HG03139 (cell line): ENCODE measurements at regions not wholly inside any gene's neighbourhood (a gene's known extent, or its start where the extent isn't known, plus 50 kb on each side); places are given as distances from the start of the nearest gene placed in this dataset.
"Not testable (repeated sequence)": the region's sequence is repeated elsewhere in the genome, so short reads cannot be mapped to it uniquely, and the experiment has no call there.

Experiments
- ATAC-seq: cut with Tn5 transposase; IDR thresholded peaks from one replicate; pipeline ENCODE4 v1.9.1; 2021; ENCODE audit not compliant: unreplicated experiment

GRCh38 chr4:149050840-149051239 lies 608.6 kb upstream of the NR3C2 start:
- no peak for ATAC-seq

DNA sequence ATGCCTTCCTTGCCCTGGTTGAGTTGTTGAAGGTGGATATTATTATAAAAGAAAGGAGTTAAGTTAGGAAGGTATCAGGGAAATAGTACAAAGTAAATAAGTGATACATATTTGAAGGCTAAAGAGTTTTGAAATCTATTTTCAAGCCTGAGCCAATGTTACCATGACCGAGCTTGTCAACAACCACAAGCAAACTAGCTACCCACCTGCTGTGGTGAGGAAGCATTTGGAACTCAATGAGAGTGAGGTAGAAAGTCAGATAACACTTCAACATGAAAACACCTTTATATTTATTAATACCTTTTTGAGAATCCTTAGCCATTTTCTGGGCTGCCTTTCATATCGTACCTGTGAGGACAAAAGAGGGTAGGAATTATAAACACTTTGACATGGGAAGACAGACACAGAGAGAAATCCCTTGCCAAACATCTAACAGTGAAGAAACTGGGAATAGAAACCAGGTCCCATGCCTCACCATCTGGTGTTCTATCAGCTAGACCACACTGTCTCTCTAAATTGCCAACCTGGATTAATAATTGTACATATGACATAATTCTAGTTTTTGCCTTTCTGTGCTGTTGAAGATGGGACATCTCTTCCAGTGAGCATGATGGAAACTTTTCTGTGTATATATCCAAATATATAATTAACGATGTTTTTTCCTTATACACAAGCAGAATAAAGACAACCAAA lies 606.4 kb upstream of the NR3C2 start:
- ATAC-seq = no peak

DNA sequence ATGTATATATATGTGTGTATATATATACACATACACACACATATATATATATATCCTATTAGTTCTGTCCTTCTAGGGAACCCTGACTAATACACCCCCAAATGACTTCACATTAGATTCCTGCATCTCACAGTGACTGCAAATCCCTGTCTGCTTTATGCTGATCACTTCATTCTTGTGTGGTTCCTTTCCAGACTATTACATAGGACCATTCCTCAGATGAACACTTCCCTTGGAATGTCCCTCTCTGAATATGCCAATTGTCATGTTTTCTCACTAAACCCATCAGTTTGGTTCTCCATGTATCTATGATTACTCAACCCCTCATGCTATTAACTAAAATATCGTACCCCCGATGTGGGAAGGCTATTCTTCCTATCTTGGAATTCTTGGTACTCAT lies 605.2 kb upstream of the NR3C2 start:
- no peak for ATAC-seq

DNA sequence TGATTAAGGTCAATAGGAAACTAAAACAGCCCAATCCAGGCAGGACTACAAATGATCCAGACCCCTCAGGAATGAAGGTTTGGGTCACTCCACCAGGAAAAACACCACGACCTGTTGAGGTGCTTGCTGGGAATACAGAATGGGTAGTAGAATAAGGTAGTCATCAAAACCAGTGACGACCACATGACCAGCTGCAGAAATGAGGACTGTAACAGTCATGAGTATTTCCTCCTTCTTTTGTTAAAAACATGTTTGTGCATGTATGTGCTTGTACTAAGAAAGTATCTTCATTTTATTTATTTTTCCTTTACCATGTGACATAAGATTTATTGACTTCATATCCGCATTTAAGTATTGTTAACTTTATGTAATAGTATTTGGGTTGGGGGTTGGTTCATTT lies 603.5 kb upstream of the NR3C2 start:
- ATAC-seq = no peak

- ATAC-seq = not testable (repeated sequence)
Observed at GRCh38 chr4:149039786-149040185, 597.6 kb upstream of the NR3C2 start.

DNA sequence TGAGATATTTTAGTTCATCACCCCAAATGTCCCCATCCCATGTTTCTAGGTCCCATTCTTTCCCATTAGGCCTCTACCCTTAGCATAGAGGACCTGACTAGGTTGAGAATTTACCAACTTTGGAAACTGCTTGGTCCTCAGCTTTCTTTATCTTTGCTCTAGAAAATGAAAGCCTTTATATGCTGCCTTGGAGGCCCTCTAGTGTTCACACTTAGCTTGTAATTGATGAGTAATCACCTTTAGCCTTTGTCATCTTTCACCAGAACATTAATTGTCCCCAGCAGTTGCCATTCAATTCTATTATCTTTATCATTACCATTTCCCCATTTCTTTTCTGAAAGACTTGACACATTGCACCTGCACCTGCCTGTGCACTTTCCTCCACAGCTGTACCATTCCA lies 589.2 kb upstream of the NR3C2 start:
- ATAC-seq = no peak

- no peak for ATAC-seq
Observed at GRCh38 chr4:149029056-149029651, 586.9 kb upstream of the NR3C2 start.

GRCh38 chr4:149026696-149027095 lies 584.5 kb upstream of the NR3C2 start:
- ATAC-seq = no peak

DNA sequence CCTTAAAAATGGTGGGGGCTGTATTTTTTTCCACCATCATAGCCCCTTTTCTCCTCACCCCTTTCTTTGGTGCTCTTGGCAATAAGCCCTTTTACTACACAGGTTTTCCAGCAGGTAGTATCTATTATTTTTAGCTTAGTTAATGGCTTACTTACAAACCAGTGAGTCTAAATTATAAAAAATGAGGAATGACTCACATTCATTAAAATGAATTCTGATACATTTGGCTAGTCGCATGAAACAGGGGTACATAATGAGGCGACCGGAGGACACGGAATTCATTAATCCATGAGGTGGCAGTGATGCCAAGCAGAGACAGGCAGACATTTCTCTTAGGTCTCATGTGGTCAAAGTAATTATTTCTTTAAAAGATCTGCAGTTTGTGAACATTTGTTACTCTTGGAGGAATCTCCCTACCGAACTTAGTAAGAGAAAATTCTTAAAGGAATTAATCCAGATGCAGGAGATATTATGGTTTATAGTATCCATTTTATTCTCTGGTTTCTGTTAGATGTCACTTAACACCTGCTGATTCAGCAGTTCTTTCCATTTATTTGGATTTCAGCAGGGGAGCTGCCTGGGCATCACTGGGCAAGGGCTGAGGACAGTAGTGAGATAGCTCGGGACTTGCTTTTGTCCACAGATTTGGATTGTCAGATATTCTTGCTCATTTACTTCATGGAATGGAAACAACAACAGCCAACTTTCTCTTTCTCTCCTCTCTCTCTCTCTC lies 575.0 kb upstream of the NR3C2 start:
- no peak for ATAC-seq

- ATAC-seq = no peak
Observed at GRCh38 chr4:149009223-149009622, 567.0 kb upstream of the NR3C2 start.

DNA sequence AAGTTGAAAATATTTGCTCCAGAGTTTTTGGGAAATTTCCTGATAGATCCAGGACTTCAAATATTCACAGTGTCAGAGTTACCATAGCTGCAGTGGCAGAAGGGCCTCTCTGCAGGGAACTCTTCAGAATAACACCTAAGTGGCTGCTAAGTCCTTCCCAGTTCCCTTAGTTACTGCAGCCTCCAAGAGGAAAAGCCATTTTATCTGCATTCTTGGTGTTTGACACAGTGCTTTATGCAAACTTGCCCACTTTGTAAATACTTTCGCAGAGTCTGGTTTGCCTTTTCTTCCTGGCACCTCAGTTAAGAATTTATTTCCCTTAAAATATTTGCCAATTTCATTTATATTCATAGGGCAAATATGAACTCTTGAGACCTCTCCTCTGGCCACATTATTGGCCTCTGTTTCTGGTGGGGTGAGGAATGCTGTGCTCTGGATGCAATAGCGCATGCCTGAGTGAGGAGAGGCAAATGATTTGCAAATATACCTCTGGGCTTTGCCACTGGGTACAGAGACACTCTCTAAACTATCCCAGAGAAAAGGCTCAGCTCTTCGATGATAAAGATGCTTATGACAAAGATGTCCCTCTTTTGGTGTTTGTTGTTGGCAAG lies 566.3 kb upstream of the NR3C2 start:
- ATAC-seq = no peak

DNA sequence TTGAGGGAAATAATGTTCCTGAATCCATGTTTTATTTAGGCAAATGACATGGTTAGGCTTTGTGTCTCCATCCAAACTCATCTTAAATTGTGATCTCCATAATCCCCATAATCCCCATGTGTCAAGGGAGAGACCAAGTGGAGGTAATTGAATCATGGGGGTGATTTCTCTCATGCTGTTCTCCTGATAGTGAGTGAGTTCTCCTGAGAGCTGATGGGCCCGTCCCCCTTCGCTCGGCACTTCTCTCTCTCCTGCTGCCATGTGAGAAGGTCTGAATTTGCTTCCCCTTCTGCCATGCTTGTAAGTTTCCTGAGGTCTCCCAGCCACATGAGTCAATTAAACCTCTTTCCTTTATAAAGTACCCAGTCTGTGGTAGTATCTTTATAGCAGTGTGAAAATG lies 563.0 kb upstream of the NR3C2 start:
- ATAC-seq = no peak

- no peak for ATAC-seq
Observed at GRCh38 chr4:148999924-149000323, 557.7 kb upstream of the NR3C2 start.

- ATAC-seq = no peak
Observed at GRCh38 chr4:148998719-148999118, 556.5 kb upstream of the NR3C2 start.

DNA sequence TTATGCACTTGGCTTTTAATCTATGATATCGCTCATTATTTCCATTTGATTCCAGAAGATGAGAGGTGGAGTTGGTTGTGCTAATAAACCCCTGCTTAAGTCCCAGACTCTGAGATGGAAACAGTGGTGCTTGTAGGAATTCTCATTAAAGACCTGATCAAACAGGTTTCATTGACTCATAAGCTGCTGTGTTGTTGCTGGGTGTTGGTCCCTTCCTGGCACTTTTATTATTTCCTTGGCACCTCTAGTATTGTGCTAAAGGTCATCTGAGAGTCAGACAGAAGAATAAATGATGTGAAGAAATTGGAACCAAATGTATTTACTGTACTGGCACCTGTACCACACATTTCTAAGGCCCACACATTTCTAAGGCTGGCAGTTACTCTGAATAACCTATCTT lies 544.7 kb upstream of the NR3C2 start:
- no peak for ATAC-seq

DNA sequence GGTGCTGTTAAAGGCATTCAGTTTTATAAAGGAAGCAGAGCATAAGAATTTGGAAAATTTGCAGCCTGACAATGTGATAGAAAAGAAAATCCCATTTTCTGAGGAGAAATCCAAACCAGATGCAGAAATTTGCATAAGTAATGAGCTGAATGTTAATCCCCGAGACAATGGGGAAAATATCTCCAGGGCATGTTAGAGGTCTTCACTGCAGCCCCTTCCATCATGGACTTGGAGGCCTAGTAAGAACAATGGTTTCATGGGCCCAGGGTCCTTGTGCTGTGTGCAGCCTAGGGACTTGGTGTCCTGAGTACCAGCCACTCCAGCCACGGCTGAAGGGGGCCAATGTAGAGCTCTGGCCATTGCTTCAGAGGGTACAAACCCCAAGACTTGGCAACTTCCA lies 542.7 kb upstream of the NR3C2 start:
- ATAC-seq = no peak

GRCh38 chr4:148982200-148982599 lies 540.0 kb upstream of the NR3C2 start:
- ATAC-seq = no peak

DNA sequence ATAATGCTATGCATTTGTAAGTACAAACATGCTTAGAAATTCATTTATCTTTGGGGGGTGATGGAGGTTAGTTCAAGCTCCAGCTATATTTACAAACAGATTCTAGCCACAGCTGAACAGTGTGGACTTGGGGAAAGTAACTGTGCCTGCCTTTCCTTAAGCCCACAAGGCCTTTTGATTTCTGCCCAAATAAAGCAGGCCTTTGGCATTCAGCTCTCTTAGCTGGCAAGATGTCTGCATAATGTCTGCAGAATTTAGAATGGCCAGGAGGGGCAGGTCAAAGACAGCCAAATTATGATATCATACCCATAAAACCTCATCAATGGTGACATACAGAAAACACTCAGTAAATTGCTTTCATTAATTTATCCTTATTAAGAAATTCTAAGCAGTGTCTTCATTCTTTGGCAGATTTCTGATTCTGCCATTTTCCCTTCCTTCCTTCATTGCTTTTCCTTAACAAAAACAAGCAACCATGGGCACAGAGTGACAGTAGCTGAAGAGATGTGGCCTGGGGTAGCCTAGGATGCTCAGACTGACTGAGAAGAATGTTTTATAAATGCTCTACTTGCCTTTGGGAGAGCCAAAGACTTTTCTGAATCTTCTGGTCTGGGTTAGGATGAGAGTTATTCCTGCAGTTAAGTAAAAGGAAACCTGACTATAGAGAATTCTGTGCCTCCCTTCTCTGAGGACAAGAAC lies 538.7 kb upstream of the NR3C2 start:
- ATAC-seq = no peak

DNA sequence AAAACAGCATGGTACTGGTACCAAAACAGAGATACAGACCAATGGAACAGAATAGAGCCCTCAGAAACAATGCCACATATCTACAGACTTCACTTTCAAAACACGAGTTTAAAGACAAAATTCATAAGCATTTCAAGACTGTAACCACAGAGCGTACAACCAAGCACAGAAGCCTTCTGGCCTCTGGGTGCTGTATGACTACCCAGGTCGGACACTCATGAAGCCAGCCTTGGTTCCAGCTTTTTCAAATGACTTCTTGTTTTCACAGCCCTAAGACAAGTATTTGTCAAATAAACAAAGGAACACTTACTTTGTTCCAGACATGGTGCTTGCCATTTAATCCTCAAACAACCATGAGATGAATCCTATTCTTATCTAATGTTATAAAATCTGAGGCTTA lies 536.1 kb upstream of the NR3C2 start:
- ATAC-seq = no peak

- no peak for ATAC-seq
Observed at GRCh38 chr4:148975464-148975863, 533.2 kb upstream of the NR3C2 start.

GRCh38 chr4:148965080-148965479 lies 522.9 kb upstream of the NR3C2 start:
- ATAC-seq = no peak
